Cardiac fibroblast (primary cell): ENCODE measurements at regions not wholly inside any gene's neighbourhood (a gene's known extent, or its start where the extent isn't known, plus 50 kb on each side); places are given as distances from the start of the nearest gene placed in this dataset.
A peak's percentile ranks its signal among the peaks of the same experiment; 100 is the strongest.

Source experiments
- DNase-seq, 2 donors: peaks; one replicate each; pipeline versions ENCODE4 v3.0.0 to v3.0.0-alpha.2; 2010; ENCODE audit warnings: low read depth in 2 of 2
- H3K4me3 ChIP-seq, 2 donors: replicated peaks in 1 of 2; 1 replicate in 1 of 2; 2 replicates in 1 of 2; pipeline ENCODE4 v1.5.1; 2011; ENCODE audit warnings: low read depth in 2 of 2, low read length in 2 of 2, mild to moderate bottlenecking in 2 of 2, moderate library complexity in 1 of 2
- CTCF ChIP-seq: IDR thresholded peaks from one replicate; pipeline ENCODE4 v1.5.1; 2011; ENCODE audit warnings: low read depth, mild to moderate bottlenecking, low read length, inconsistent platforms

- no peak overlapping the region for H3K4me3 ChIP-seq
- no peak for TF ChIP-seq CTCF
- no peak for DNase-seq
Measured at GRCh38 chr11:103637831-103638230, 398.6 kb upstream of the DDI1 start.

- no peak overlapping the region for H3K4me3 ChIP-seq
- no peak for DNase-seq
- TF ChIP-seq CTCF, result no peak
Measured at GRCh38 chr11:103644676-103645075, 391.8 kb upstream of the DDI1 start.

- DNase-seq, result no peak
- no peak for TF ChIP-seq CTCF
Measured at GRCh38 chr11:103648054-103648453, 388.4 kb upstream of the DDI1 start.

GRCh38 chr11:103648670-103649400, 387.6 kb upstream of the DDI1 start:
- DNase-seq, result peak; percentile 27 to 69
- no peak overlapping the region for H3K4me3 ChIP-seq
- TF ChIP-seq CTCF, result no peak

More at GRCh38 chr11:103648054-103648453, 388.4 kb upstream of the DDI1 start:
- no peak overlapping the region for H3K4me3 ChIP-seq

GRCh38 chr11:103649401-103649895, 387.0 kb upstream of the DDI1 start:
- DNase-seq, result no peak
- no peak overlapping the region for H3K4me3 ChIP-seq
- no peak for TF ChIP-seq CTCF

GRCh38 chr11:103650330-103650729, 386.1 kb upstream of the DDI1 start:
- H3K4me3 ChIP-seq, result no peak overlapping the region
- no peak for DNase-seq
- TF ChIP-seq CTCF, result no peak
